CD4-positive, alpha-beta T cell treated with Interleukin-1 beta for 1 hour (primary cell): ENCODE measurements at regions not wholly inside any gene's neighbourhood (a gene's known extent, or its start where the extent isn't known, plus 50 kb on each side); places are given as distances from the start of the nearest gene placed in this dataset.

Source experiments
- DNase-seq, 2 donors: peaks; one replicate each; pipeline ENCODE4 v3.0.0-alpha.2; 2020 to 2022

GRCh38 chr10:75294031-75294437 lies 58.3 kb upstream of the COMTD1 start:
- no peak for DNase-seq

- no peak for DNase-seq
Observed at GRCh38 chr10:75293446-75293820, 57.7 kb upstream of the COMTD1 start.

GRCh38 chr10:75292794-75293445 lies 57.2 kb upstream of the COMTD1 start:
- DNase-seq = no peak

DNA sequence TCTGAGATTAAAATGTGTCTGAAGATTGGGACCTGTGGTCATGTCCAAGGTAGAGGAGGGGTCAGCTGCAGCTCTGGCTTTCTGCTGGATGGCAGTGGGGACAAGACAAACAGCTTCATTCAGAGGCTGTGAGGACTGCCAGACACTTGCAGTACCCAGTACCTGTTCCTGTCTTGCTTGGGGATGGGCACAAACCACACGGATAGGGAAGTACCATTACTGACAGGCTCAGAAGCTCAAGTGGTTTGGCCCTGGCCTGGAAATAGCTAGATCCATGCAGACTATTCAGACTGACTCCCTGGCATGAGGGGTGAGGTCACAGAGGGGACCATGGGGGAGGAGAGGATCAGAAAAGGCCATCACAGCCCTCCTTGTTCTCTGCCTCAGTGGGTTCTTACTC lies 56.0 kb upstream of the COMTD1 start:
- DNase-seq = no peak

- no peak for DNase-seq
Observed at GRCh38 chr10:75288140-75288711, 52.5 kb upstream of the COMTD1 start.

DNA sequence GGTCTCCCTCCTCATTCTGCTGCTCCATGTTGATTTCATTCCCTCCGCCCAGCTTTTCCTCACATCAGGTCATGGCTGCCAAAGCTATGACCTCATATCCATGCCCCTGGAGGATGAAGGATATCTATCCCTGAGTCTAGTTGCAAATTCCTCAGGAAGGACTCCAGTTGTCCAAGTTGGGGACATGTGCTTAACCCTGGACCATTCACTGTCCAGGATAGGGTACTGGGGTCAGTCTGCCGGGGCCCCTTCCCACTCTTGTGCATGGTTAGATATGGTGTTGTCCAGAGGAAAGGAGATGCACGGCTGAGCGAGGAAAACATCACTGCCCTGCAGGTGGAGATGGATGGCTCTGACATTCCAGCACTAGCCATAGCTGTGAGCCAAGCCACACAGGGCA lies 51.9 kb upstream of the COMTD1 start:
- DNase-seq = no peak

GRCh38 chr10:75286901-75287300 lies 51.1 kb upstream of the COMTD1 start:
- no peak for DNase-seq
